Trophoblast cell (in vitro differentiated cells and primary cell): ENCODE measurements at regions not wholly inside any gene's neighbourhood (a gene's known extent, or its start where the extent isn't known, plus 50 kb on each side); places are given as distances from the start of the nearest gene placed in this dataset.

Experiments used
- DNase-seq, 2 donors: peaks; one replicate each; pipeline ENCODE4 v3.0.0-alpha.2; 2016
- H2AFZ ChIP-seq: 2 replicates; pipeline ENCODE4 v1.6.1; 2013; ENCODE audit warnings: low read length, moderate library complexity, mild to moderate bottlenecking; ENCODE audit not compliant: insufficient read depth, poor library complexity
- H2AK5ac ChIP-seq: 2 replicates; pipeline ENCODE4 v1.6.1; 2013; ENCODE audit warnings: mild to moderate bottlenecking, low read length
- H2BK120ac ChIP-seq: 2 replicates; pipeline ENCODE4 v1.6.1; 2013; ENCODE audit warnings: low read length, mild to moderate bottlenecking, moderate library complexity; ENCODE audit not compliant: insufficient read depth, poor library complexity
- H2BK12ac ChIP-seq: 2 replicates; pipeline ENCODE4 v1.6.1; 2013; ENCODE audit warnings: mild to moderate bottlenecking, low read length, moderate library complexity
- H2BK5ac ChIP-seq: 2 replicates; pipeline ENCODE4 v1.6.1; 2013; ENCODE audit warnings: low read length, low read depth, moderate library complexity, mild to moderate bottlenecking; ENCODE audit not compliant: poor library complexity
- H3K14ac ChIP-seq: 2 replicates; pipeline ENCODE4 v1.6.1; 2013; ENCODE audit warnings: mild to moderate bottlenecking, low read length
- H3K18ac ChIP-seq: 2 replicates; pipeline ENCODE4 v1.6.1; 2013; ENCODE audit warnings: mild to moderate bottlenecking, low read length
- H3K23ac ChIP-seq: 2 replicates; pipeline ENCODE4 v1.6.1; 2013; ENCODE audit warnings: low read length
- H3K27ac ChIP-seq: 2 replicates; pipeline ENCODE4 v1.5.1; 2013; ENCODE audit warnings: low read depth, mild to moderate bottlenecking, inconsistent platforms, low read length, moderate library complexity
- H3K27me3 ChIP-seq: 2 replicates; pipeline ENCODE4 v1.6.1; 2013; ENCODE audit warnings: inconsistent platforms, mild to moderate bottlenecking, low read length, moderate library complexity; ENCODE audit not compliant: insufficient read depth
- H3K36me3 ChIP-seq, 2 experiments: 1 replicate in 1 of 2; 2 replicates in 1 of 2; pipeline ENCODE4 v1.6.1; 2013; ENCODE audit warnings: low read length in 2 of 2, mild to moderate bottlenecking in 2 of 2, moderate library complexity in 1 of 2; ENCODE audit not compliant: insufficient read depth in 2 of 2, control insufficient read depth in 1 of 2
- H3K4ac ChIP-seq: 2 replicates; pipeline ENCODE4 v1.6.1; 2013; ENCODE audit warnings: low read depth, mild to moderate bottlenecking, low read length, moderate library complexity
- H3K4me1 ChIP-seq, 2 experiments: 1 replicate in 1 of 2; 2 replicates in 1 of 2; pipeline ENCODE4 v1.6.1; 2013; ENCODE audit warnings: low read length in 2 of 2, mild to moderate bottlenecking in 2 of 2, moderate library complexity in 1 of 2; ENCODE audit not compliant: insufficient read depth in 2 of 2, control insufficient read depth in 1 of 2
- H3K4me2 ChIP-seq: 2 replicates; pipeline ENCODE4 v1.6.1; 2013; ENCODE audit warnings: inconsistent platforms, mild to moderate bottlenecking, low read length, moderate library complexity
- H3K4me3 ChIP-seq: 2 replicates; pipeline ENCODE4 v1.5.1; 2013; ENCODE audit warnings: mild to moderate bottlenecking, low read depth, low read length, inconsistent platforms
- H3K79me1 ChIP-seq: one replicate; pipeline ENCODE4 v1.6.1; 2013; ENCODE audit warnings: low read length
- H3K79me2 ChIP-seq: 2 replicates; pipeline ENCODE4 v1.6.1; 2013; ENCODE audit warnings: low read length, mild to moderate bottlenecking; ENCODE audit not compliant: control insufficient read depth, insufficient read depth, poor library complexity
- H3K9ac ChIP-seq: 2 replicates; pipeline ENCODE4 v1.6.1; 2013; ENCODE audit warnings: mild to moderate bottlenecking, low read length
- H3K9me3 ChIP-seq: 2 replicates; pipeline ENCODE4 v1.6.1; 2013; ENCODE audit warnings: low read depth, mild to moderate bottlenecking, control low read depth, inconsistent platforms, low read length; ENCODE audit not compliant: insufficient read depth
- H4K12ac ChIP-seq: 2 replicates; pipeline ENCODE4 v1.6.1; 2013; ENCODE audit warnings: low read depth, mild to moderate bottlenecking, low read length, moderate library complexity
- H4K8ac ChIP-seq: 2 replicates; pipeline ENCODE4 v1.6.1; 2013; ENCODE audit warnings: low read depth, mild to moderate bottlenecking, low read length, moderate library complexity
- H4K91ac ChIP-seq: one replicate; pipeline ENCODE4 v1.6.1; 2013; ENCODE audit warnings: low read depth, mild to moderate bottlenecking, low read length, moderate library complexity
- WGBS: extraction: QIAGEN DNeasy Blood & Tissue Kit; methylation state at CpG from one replicate; pipeline ENCODE4 v1.1.7; 2013; ENCODE audit warnings: missing lambda C conversion rate; ENCODE audit not compliant: insufficient read length, insufficient coverage; ENCODE audit errors: extremely low coverage; 5-methylcytosine and 5-hydroxymethylcytosine counted together

DNA sequence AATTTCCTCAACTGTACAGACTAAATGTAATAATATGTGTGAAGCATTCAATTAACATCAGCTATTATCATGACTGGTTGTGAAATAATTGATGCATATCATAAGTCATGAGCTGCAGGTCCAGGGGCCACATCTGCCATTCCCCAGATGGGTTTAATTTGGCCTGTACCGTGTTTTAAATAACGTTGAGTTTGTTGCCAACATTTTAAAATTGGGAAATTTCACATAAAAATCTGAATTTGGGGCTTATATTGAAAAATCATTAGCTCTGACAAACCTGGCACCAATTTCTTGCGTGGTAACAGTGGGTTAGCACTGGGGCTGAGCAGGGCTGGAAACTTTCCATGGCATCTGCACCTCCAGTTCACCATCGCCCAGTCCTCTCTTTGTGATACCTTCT is 193.9 kb downstream of the SNX19 start:
- Histone ChIP-seq H3K27ac (no peak overlapping the region), H3K4me2 (no peak overlapping the region), H3K79me1 (peaks cover 4% of the 10 kb centered on the region), H3K9ac (no peak overlapping the region), H3K36me3 (no peaks in the 10 kb centered on the region), H2BK12ac (no peak overlapping the region), H3K23ac (no peak overlapping the region), H3K4me1 (peaks cover 12 to 18% of the 10 kb centered on the region in 2 experiments), H2BK5ac (no peak overlapping the region), H3K27me3 (no peaks in the 10 kb centered on the region), H4K8ac (no peak overlapping the region), H3K79me2 (no peaks in the 10 kb centered on the region), H2AFZ (no peak overlapping the region), H3K4me3 (no peak overlapping the region), H2BK120ac (no peak overlapping the region), H4K91ac (no peak overlapping the region), H4K12ac (no peak overlapping the region), H3K9me3 (peaks cover 7% of the 10 kb centered on the region), H3K4ac (no peak overlapping the region), H3K14ac (no peak overlapping the region), H2AK5ac (no peak overlapping the region), H3K18ac (no peak overlapping the region)
- no peak for DNase-seq
- no CpG with 5 or more reads among the region's 4 CpGs for WGBS

DNA sequence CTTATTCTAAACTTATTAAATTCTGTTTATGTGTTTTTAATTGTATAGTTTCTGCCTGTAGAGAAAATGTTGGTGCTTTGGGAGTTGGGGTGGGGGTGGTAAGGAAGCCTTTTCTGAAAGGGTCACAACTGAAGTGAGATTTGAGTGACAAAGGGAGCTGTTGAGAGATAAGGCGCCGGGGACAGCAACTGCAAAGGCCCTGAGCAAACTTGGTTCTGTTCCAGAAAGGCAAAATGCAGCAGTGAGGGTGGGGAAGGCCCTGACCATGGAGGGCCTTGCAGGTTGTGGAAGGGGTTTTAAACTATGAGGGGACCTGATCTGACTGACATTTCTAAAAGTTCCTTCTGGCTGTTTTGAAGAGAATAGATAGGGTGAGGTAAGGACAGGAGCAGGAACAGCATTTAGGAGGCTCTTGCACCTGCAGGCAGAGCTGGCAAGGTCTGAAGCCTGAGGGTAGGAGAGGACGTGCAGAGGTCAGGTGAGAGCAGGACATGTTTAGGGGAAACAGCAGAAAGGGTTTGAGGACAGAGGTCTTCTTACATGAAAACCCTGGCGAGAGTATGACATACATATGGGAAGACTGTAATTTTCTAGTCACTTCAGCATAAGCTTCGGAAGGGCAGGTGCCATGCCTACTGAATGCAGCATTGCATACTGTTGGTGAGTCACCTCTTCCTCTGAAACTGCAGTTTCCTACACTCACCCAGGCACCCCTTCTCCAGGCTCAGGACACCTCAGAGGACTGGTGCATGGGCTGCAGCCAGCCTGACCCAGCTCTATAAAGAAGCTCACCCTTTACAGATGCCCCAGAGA is 190.7 kb downstream of the SNX19 start:
- Histone ChIP-seq H2BK5ac (no peak overlapping the region), H3K27ac (no peak overlapping the region), H3K4ac (no peak overlapping the region), H3K9ac (no peak overlapping the region), H3K79me2 (no peaks in the 10 kb centered on the region), H3K18ac (no peak overlapping the region), H3K23ac (no peak overlapping the region), H2AK5ac (no peak overlapping the region), H2BK120ac (no peak overlapping the region), H3K79me1 (no peaks in the 10 kb centered on the region), H4K8ac (no peak overlapping the region), H3K4me1 (peaks cover 6 to 7% of the 10 kb centered on the region in 2 experiments), H3K4me2 (no peak overlapping the region), H4K91ac (no peak overlapping the region), H2BK12ac (no peak overlapping the region), H3K36me3 (no peaks in the 10 kb centered on the region), H3K4me3 (no peak overlapping the region), H3K27me3 (no peaks in the 10 kb centered on the region), H4K12ac (no peak overlapping the region), H2AFZ (no peak overlapping the region), H3K14ac (no peak overlapping the region), H3K9me3 (peaks cover 3% of the 10 kb centered on the region)
- no CpG with 5 or more reads among the region's 5 CpGs for WGBS
- DNase-seq = no peak

DNA sequence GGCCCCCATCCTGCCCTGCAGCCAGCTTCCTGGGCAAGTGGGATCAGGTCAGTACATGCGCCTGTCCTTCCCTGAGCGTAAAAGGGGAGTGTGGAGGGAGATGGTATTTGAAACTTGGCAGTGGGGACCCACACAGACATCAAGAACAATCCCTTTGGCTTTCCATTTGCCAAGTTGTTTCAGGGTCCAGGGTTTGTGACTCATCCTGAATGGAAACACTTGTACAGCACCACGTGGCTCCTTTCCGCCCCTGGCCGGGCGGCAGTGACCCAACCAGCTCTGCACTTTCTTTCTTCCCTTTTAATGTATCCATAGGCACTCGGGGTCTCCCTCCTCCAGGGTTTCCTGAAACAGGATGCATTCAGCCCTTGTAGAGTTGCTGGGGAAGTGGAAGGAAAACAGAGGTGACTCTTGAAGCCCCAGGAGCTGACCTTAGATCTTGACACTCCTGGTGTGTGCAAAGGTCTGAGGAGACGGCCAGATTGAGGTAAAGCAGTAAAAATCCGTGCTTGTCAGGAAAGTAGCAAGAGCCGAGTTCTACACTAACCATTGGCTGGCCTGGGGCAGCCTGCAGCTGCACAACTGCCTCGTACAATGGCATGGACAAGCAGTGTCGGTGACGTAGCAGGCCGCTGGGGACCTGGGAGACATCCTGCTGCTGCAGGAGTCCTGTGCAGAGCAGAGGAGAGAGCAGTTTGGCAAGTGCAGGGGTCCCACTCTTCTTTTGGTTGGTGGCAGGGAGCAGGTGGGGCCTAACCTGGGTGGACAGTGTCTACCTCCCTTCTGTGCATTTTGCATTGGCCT is 189.8 kb downstream of the SNX19 start:
- Histone ChIP-seq H2BK120ac (no peak overlapping the region), H3K9ac (no peak overlapping the region), H3K4ac (no peak overlapping the region), H3K9me3 (peaks cover 3% of the 10 kb centered on the region), H3K23ac (no peak overlapping the region), H4K91ac (no peak overlapping the region), H3K79me1 (no peaks in the 10 kb centered on the region), H3K4me3 (no peak overlapping the region), H3K79me2 (no peaks in the 10 kb centered on the region), H4K12ac (no peak overlapping the region), H3K4me2 (no peak overlapping the region), H3K27ac (no peak overlapping the region), H3K27me3 (no peaks in the 10 kb centered on the region), H2BK12ac (no peak overlapping the region), H3K18ac (no peak overlapping the region), H3K4me1 (peaks cover 3% of the 10 kb centered on the region in 2 experiments), H2BK5ac (no peak overlapping the region), H2AFZ (no peak overlapping the region), H4K8ac (no peak overlapping the region), H3K36me3 (no peaks in the 10 kb centered on the region), H2AK5ac (no peak overlapping the region), H3K14ac (no peak overlapping the region)
- DNase-seq = no peak
- WGBS = no CpG with 5 or more reads among the region's 14 CpGs

DNA sequence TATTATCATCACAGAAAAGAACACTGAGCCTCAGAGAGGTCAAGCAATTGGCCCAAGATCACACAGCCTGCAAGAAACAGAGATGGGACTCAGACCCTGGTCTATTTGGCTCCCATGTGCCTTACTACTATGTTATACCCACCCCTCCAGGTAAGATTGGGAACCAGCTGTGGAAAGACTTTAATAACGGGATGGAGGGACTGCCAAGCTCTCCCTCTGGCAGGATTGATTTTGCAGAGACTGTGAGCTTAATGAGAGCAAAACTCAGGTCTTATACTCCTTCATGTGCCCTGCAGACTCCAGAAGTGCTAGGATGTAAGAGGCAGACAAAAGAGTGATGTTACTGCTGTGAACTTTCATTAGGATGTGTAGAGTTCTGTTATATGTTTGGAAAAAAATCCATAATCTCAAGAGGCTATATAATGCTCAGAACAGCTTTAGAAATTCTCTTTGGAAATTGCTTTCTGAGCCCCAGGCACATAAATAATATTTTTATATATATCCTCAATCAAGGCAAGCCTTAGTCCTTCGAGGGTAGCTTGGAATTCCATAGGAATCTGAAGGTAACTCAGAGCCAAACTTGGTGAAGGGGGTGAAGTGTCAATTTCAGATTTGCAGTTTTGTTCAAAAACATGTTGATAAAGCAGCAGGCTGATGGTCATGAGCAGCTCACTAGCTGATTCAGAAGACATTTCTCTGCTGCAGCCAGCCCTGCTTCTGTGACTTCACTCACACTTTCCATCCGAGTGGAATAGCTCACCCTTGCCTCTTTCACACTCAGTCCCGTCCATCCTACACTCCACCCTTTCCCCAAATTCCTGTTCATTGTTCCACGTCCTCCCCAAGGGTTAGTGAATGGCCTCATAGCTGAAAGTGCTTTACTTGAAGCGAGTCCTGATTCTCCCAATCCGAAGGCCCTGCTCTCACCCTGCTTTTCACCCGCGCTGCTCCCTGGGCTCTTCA is 188.8 kb downstream of the SNX19 start:
- no peak overlapping the region for H3K4me2 ChIP-seq
- H3K9me3 ChIP-seq = peaks cover 3% of the 10 kb centered on the region
- no peak overlapping the region for H4K8ac ChIP-seq
- no peak overlapping the region for H3K27ac ChIP-seq
- no peak overlapping the region for H2BK12ac ChIP-seq
- no peak overlapping the region for H4K91ac ChIP-seq
- H4K12ac ChIP-seq = no peak overlapping the region
- no peaks in the 10 kb centered on the region for H3K27me3 ChIP-seq
- H2AK5ac ChIP-seq = no peak overlapping the region
- no peak overlapping the region for H3K18ac ChIP-seq
- H3K4me1 ChIP-seq = peaks cover 0 to 3% of the 10 kb centered on the region in 2 experiments
- no peaks in the 10 kb centered on the region for H3K36me3 ChIP-seq
- H3K23ac ChIP-seq = peak overlapping the region; percentile 19
- no peak overlapping the region for H2BK120ac ChIP-seq
- H3K9ac ChIP-seq = no peak overlapping the region
- no peak for DNase-seq
- no peak overlapping the region for H2AFZ ChIP-seq
- H3K14ac ChIP-seq = no peak overlapping the region
- no peak overlapping the region for H2BK5ac ChIP-seq
- WGBS = no CpG with 5 or more reads among the region's 9 CpGs
- H3K79me2 ChIP-seq = no peaks in the 10 kb centered on the region
- no peak overlapping the region for H3K4ac ChIP-seq
- H3K79me1 ChIP-seq = no peaks in the 10 kb centered on the region
- H3K4me3 ChIP-seq = no peak overlapping the region
